GM12874 (cell line): ENCODE measurements at regions not wholly inside any gene's neighbourhood (a gene's known extent, or its start where the extent isn't known, plus 50 kb on each side); places are given as distances from the start of the nearest gene placed in this dataset.

Experiments used
- CTCF ChIP-seq: IDR thresholded peaks from 2 replicates; pipeline ENCODE4 v1.5.1; 2011; ENCODE audit warnings: low read depth, mild to moderate bottlenecking, control low read depth, low read length, moderate library complexity; ENCODE audit not compliant: insufficient read depth

- TF ChIP-seq CTCF: no peak
Measured at GRCh38 chr4:165707128-165707527, 165.9 kb upstream of the TLL1 start.

GRCh38 chr4:165709516-165709915, 163.5 kb upstream of the TLL1 start:
- TF ChIP-seq CTCF: no peak

- TF ChIP-seq CTCF: no peak
Measured at GRCh38 chr4:165709973-165710526, 163.0 kb upstream of the TLL1 start.

GRCh38 chr4:165711436-165711835, 161.6 kb upstream of the TLL1 start:
- no peak for TF ChIP-seq CTCF

GRCh38 chr4:165711912-165712311, 161.1 kb upstream of the TLL1 start:
- TF ChIP-seq CTCF: no peak

GRCh38 chr4:165714650-165715049, 158.4 kb upstream of the TLL1 start:
- TF ChIP-seq CTCF: no peak

- no peak for TF ChIP-seq CTCF
Measured at GRCh38 chr4:165715211-165715610, 157.8 kb upstream of the TLL1 start.
